GM13976 (cell line): ENCODE measurements at regions not wholly inside any gene's neighbourhood (a gene's known extent, or its start where the extent isn't known, plus 50 kb on each side); places are given as distances from the start of the nearest gene placed in this dataset.

Source experiments
- DNase-seq: peaks from one replicate; pipeline ENCODE4 v3.0.0; 2012; ENCODE audit warnings: low spot score
- CTCF ChIP-seq: IDR thresholded peaks from 2 replicates; pipeline ENCODE4 v1.5.1; 2012; ENCODE audit warnings: borderline replicate concordance, mild to moderate bottlenecking; ENCODE audit not compliant: insufficient read depth; ENCODE audit errors: extremely low read depth, missing control alignments, control extremely low read depth
- in situ Hi-C: fragments of 300-500 bp; cut with MboI; formaldehyde crosslinking; loops from one replicate; pipeline ENCODE4 v1.12.0; 2022; ENCODE audit warnings: low sequenced_read_pairs, mixed read lengths, inconsistent platforms; ENCODE audit not compliant: unreplicated experiment

GRCh38 chr15:62750471-62750870 lies 292.1 kb upstream of the TPM1 start:
- DNase-seq, result no peak
- no peak for TF ChIP-seq CTCF
- in situ Hi-C loops, result no loop called here

GRCh38 chr15:62752657-62753517 lies 289.7 kb upstream of the TPM1 start:
- in situ Hi-C loops, result no loop called here
- no peak for TF ChIP-seq CTCF
- DNase-seq, result no peak

- no peak for DNase-seq
- in situ Hi-C loops, result no loop called here
- TF ChIP-seq CTCF, result no peak
Measured at GRCh38 chr15:62753518-62754221, 288.9 kb upstream of the TPM1 start.

- no peak for DNase-seq
Measured at GRCh38 chr15:62756326-62756994, 286.1 kb upstream of the TPM1 start.

GRCh38 chr15:62756995-62757360 lies 285.6 kb upstream of the TPM1 start:
- no peak for TF ChIP-seq CTCF
- DNase-seq, result no peak
- in situ Hi-C loops, result no loop called here

More at GRCh38 chr15:62756326-62756994, 286.1 kb upstream of the TPM1 start:
- in situ Hi-C loops, result no loop called here
- no peak for TF ChIP-seq CTCF

- DNase-seq, result no peak
- in situ Hi-C loops, result no loop called here
- no peak for TF ChIP-seq CTCF
Measured at GRCh38 chr15:62757535-62757934, 285.0 kb upstream of the TPM1 start.
